ENCODE measurements at regions not wholly inside any gene's neighbourhood (a gene's known extent, or its start where the extent isn't known, plus 50 kb on each side); places are given as distances from the start of the nearest gene placed in this dataset.
"Not testable (repeated sequence)": the region's sequence is repeated elsewhere in the genome, so short reads cannot be mapped to it uniquely, and the experiment has no call there.

DNA sequence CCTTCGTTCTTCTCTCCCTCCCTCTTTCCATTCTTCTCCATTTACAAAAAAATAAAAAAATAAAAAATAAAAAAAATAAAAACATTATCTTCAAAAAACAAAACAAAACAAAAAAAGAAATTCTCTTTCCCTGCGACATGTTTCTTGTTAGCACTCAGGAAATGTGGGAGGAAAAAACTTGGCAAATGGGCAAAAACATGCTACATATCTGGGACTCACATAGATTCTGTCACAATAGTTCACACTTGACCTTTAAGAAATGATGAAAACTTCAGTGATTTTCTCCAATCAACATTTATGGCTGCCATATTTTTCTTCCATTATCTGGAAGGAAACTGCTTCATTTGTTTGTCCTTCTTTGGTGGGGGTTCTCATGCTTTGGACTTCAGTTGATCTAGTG, 109.3 kb downstream of the PRKAB2 start:
- no peak for DNase-seq (ENCODE audit: low spot score)

DNA sequence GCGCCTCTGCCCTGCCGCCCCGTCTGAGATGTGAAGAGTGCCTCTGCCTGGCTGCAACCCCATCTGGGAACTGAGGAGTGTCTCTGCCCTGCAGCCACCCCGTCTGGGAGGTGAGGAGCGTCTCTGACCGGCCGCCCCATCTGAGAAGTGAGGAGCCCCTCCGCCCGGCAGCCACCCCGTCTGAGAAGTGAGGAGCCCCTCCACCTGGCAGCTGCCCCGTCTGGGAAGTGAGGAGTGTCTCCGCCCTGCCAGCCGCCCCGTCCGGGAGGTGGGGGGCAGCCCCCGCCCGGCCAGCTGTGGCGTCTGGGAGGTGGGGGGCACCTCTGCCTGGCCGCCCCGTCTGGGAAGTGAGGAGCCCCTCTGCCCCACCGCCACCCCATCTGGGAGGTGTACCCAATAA, 110.4 kb downstream of the PRKAB2 start:
- not testable (repeated sequence) for DNase-seq (ENCODE audit: low spot score)

DNA sequence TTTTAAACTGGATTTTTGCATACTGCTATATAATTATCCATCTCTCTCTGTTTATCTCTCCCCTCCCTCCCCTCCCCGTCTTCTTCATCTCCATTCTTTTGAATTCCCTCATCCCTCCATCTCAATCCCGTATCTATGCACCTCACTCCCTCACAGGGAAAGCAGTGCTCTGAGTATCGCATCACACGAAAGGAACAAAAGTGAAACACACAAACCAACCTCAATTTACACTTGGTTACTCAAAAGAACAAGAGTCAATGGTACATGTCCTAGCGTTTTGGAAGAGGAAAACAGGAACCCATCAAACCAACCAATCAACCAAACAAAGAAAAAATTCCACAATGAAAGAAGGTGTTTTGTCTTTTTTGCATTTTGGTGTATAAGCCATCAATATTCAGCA, 115.1 kb downstream of the NBPF12 start:
- no peak for DNase-seq (ENCODE audit: low spot score)

DNA sequence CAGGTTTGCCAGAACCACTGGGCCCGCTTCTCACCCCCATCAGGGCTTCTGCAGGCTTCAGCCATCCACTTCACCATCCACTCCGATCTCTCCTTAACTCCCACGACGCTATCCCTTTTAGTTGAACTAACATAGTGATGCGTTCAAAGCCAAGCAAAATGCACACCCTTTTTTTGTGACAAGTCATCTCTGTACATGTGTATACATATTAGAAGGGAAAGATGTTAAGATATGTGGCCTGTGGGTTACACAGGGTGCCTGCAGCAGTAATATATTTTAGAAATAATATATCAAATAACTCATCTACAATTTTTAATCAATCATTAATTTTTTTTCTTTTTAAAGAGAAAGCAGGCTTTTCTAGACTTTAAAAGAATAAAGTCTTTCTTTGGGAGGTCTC, 114.6 kb downstream of the NBPF12 start:
- DNase-seq (ENCODE audit: low spot score), result no peak

DNA sequence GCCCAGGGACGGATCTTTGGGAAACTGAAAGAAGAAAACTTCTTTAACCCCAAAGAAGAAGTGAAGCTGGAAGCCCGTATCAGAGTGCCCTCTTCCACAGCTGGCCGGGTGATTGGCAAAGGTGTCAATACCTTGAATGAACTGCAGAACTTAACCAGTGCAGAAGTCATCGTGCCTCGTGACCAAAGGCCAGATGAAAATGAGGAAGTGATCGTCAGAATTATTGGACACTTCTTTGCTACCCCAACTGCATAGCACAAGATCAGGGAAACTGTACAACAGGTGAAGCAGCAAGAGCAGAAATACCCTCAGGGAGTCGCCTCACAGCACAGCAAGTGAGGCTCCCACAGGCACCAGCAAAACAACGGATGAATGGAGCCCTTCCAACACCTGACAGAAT, 114.0 kb downstream of the NBPF12 start:
- no peak for DNase-seq (ENCODE audit: low spot score)

DNA sequence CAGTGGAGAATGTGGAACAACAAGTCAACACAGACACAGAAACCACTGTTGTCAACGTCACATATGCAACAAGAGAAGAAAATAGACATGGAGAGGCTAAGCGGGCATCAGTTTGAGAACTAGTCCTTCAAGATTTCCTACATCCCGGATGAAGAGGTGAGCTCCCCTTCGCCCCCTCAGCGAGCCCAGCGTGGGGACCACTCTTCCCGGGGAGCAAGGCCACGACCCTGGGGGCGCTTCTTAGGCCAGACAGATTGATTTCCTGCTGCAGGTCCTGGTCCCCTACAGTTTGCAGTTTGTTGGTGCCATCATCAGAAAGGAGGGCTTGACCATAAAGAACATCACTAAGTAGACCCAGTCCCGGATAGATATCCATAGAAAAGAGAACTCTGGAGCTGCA, 113.0 kb downstream of the NBPF12 start:
- DNase-seq (ENCODE audit: low spot score), result no peak

DNA sequence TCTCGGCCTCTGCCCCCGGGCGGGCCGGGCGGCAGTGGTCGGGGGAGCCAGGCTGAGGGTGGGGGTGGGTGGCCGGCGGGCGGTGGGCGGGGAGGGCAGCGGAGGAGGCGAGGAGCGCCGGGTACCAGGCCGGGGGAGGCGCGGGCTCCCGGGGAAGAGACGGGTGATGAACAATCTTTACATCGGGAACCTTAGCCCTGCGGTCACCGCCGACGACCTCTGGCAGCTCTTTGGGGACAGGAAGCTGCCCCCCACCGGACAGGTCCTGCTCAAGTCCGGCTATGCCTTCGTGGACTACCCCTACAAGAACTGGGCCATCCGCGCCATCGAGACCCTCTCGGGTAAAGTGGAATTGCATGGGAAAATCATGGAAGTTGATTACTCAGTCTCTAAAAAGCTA, 112.5 kb downstream of the NBPF12 start:
- DNase-seq (ENCODE audit: low spot score), result no peak

DNA sequence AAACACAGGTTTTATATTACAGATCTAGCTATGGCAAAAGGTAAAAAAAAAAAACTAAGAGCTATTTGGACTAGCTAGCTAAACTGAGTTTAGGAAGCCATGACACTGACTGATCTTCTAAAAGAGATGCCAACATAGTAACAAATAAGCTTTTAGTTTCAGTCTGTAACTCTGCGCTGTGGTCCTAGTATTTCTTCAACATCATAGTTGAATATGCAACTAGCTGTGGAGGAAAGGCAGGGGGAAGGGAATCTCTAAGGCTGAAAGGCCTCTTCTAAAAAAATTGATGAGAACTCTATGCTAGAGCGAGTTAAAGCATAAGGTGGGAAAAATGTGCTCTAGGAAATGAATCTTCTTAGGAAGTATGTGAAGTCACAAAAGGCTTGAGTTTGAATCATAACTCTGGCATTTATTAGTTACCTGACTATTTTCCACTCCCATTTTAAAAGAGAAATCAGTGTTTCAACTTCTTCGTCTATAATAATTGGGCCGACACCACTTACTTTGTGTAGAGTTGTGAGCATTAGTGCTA, 108.8 kb downstream of the NBPF12 start:
- DNase-seq (ENCODE audit: low spot score), result not testable (repeated sequence)

DNA sequence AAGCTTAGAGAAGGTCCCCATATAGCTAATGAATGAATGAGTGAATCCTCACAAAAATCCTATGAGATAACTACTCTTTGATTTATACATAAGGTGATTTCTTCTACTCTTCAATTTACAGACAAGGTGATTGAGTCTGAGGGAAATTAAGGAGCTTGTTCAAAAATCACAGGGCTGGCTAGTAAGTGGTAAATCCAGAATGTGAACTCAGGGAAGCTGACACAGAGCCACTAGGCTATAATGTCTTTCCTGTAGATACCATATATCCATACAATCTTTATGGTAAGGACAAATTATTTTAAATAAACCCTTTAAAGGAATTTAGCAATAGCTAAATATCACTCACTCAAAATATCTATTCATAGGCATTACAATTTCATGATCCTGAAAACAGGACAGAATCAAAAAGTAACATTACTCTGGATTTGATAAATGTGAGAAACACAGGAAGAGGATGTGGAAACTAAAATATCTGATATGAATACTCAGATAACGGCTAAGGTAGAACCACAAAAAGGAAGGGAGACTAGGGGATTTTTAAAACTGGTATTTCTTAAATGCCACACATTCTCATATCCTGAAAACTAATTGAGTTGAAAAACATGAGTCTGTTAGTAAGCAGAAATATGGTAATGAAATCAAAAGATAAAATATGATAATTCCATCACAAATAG, 108.2 kb downstream of the NBPF12 start:
- no peak for DNase-seq (ENCODE audit: low spot score)

Data from HuH-7 (cell line).